ENCODE measurements at regions not wholly inside any gene's neighbourhood (a gene's known extent, or its start where the extent isn't known, plus 50 kb on each side); places are given as distances from the start of the nearest gene placed in this dataset.

DNA sequence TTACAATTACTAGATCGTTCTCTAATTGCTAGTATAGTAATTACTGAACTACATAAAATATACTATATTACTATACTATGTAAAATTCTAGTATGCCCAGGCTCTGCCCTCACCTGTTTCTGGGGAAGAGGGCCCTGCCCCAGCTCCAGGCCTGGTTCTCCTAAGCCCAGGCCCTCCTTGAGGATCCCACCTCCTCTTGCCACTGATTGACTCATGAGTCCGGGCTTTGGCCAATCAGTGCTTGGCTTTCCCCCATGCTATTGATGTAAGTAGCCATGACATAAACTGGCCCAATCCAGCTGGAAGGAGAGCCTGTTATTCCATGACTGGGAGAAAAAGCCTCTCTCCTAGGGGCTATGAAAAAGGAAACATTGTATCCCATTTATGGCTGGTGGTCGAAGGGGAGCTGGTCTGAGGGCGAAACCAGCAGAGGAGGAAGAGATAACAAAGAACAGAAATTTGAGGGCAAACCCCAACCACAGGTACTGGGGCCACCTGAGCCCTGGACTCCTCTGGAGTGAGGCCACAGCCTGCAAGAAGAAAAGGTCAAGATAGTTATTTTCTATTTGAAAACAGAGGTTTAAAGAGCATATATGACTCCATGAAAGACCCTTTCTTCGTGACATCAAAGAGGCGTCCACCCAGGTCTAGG lies 129.3 kb upstream of the CD93 start:
- Mint-ChIP-seq H3K9me3 (ENCODE audit: unreplicated experiment) (peaks cover 8% of the 10 kb centered on the region), H3K4me3 (ENCODE audit: unreplicated experiment) (no peak overlapping the region), H3K4me1 (ENCODE audit: low read depth, unreplicated experiment) (no peaks in the 10 kb centered on the region), H3K36me3 (ENCODE audit: low read depth, unreplicated experiment) (no peaks in the 10 kb centered on the region), H3K27ac (ENCODE audit: unreplicated experiment) (no peak overlapping the region), H3K27me3 (ENCODE audit: low read depth, unreplicated experiment) (peaks cover 19% of the 10 kb centered on the region)
- H3K9me3 ChIP-seq (ENCODE audit: insufficient read depth, low read depth, low read length) = no peaks in the 10 kb centered on the region
- no peaks in the 10 kb centered on the region for H3K79me2 ChIP-seq (ENCODE audit: insufficient read depth, low read length)
- TF ChIP-seq EZH2 (IDR thresholded peaks at IDR 0.05; ENCODE audit: insufficient read depth, low read length) (no peak), CTCF (IDR thresholded peaks at IDR 0.05; ENCODE audit: insufficient read depth, low read depth, low read length) (no peak)
- DNase-seq (ENCODE audit: low read depth) (no peak), FAIRE-seq (no peak)
- no peak overlapping the region for H2AFZ ChIP-seq (ENCODE audit: low read depth, low read length)
- no peak overlapping the region for H3K9ac ChIP-seq (ENCODE audit: low read length)
- H3K4me2 ChIP-seq (ENCODE audit: low read length) = no peak overlapping the region
- no peaks in the 10 kb centered on the region for H4K20me1 ChIP-seq (ENCODE audit: insufficient read depth, low read length)
- H3K27me3 ChIP-seq (ENCODE audit: insufficient read depth, low read length) = peaks cover 5% of the 10 kb centered on the region
- no peak overlapping the region for H3K4me3 ChIP-seq (ENCODE audit: insufficient read depth, low read depth, low read length)
- no peaks in the 10 kb centered on the region for H3K4me1 ChIP-seq (ENCODE audit: insufficient read depth, low read length)
- no peak overlapping the region for H3K27ac ChIP-seq (ENCODE audit: low read depth, low read length)
- H3K36me3 ChIP-seq (ENCODE audit: insufficient read depth, low read length) = no peaks in the 10 kb centered on the region

GRCh38 chr20:23214903-23215302 lies 128.8 kb upstream of the CD93 start:
- Mint-ChIP-seq H3K27ac (ENCODE audit: unreplicated experiment) (no peak overlapping the region), H3K27me3 (ENCODE audit: low read depth, unreplicated experiment) (peaks cover 25% of the 10 kb centered on the region)

More at GRCh38 chr20:23214903-23215302, 128.8 kb upstream of the CD93 start:
- Histone ChIP-seq H3K4me2 (ENCODE audit: low read length) (no peak overlapping the region), H3K36me3 (ENCODE audit: insufficient read depth, low read length) (no peaks in the 10 kb centered on the region), H3K4me3 (ENCODE audit: insufficient read depth, low read depth, low read length) (no peak overlapping the region), H3K27me3 (ENCODE audit: insufficient read depth, low read length) (peaks cover 8% of the 10 kb centered on the region), H3K79me2 (ENCODE audit: insufficient read depth, low read length) (no peaks in the 10 kb centered on the region), H3K9ac (ENCODE audit: low read length) (no peak overlapping the region), H3K9me3 (ENCODE audit: insufficient read depth, low read depth, low read length) (no peaks in the 10 kb centered on the region), H2AFZ (ENCODE audit: low read depth, low read length) (no peak overlapping the region), H3K27ac (ENCODE audit: low read depth, low read length) (no peak overlapping the region), H4K20me1 (ENCODE audit: insufficient read depth, low read length) (no peaks in the 10 kb centered on the region), H3K4me1 (ENCODE audit: insufficient read depth, low read length) (no peaks in the 10 kb centered on the region)
- no peak overlapping the region for H3K4me3 Mint-ChIP-seq (ENCODE audit: unreplicated experiment)
- DNase-seq (ENCODE audit: low read depth) (peak; percentile 47), FAIRE-seq (no peak)
- H3K36me3 Mint-ChIP-seq (ENCODE audit: low read depth, unreplicated experiment) = no peaks in the 10 kb centered on the region
- peaks cover 8% of the 10 kb centered on the region for H3K9me3 Mint-ChIP-seq (ENCODE audit: unreplicated experiment)
- TF ChIP-seq EZH2 (IDR thresholded peaks at IDR 0.05; ENCODE audit: insufficient read depth, low read length) (no peak), CTCF (IDR thresholded peaks at IDR 0.05; ENCODE audit: insufficient read depth, low read depth, low read length) (no peak)
- no peaks in the 10 kb centered on the region for H3K4me1 Mint-ChIP-seq (ENCODE audit: low read depth, unreplicated experiment)
